ENCODE measurements at regions not wholly inside any gene's neighbourhood (a gene's known extent, or its start where the extent isn't known, plus 50 kb on each side); places are given as distances from the start of the nearest gene placed in this dataset.

GRCh38 chr12:97211416-97211930 lies 251.1 kb upstream of the RMST start:
- DNase-seq (no peak), ATAC-seq (no peak)
- Histone ChIP-seq H3K9me3 (no peaks in the 10 kb centered on the region), H3K36me3 (replicated peaks in 1 of 2; ENCODE audit: insufficient read depth in 1 of 2, low read depth in 2 of 2) (no peaks in the 10 kb centered on the region), H3K27me3 (no peaks in the 10 kb centered on the region), H3K4me1 (no peaks in the 10 kb centered on the region), H3K27ac (no peak overlapping the region), H3K4me3 (no peak overlapping the region)
- WGBS, 2 donors = 12 to 16% methylated on average over 1 of the region's 1 CpG
- no peak for TF ChIP-seq CTCF (IDR thresholded peaks at IDR 0.05)
- TF ChIP-seq POLR2A (IDR thresholded peaks at IDR 0.05) = no peak
- intact Hi-C loops (cut with DNase I) = no loop called here

GRCh38 chr12:97216848-97217247 lies 245.8 kb upstream of the RMST start:
- no peak overlapping the region for H3K27ac ChIP-seq
- ATAC-seq (no peak), DNase-seq (no peak)
- no peak overlapping the region for H3K4me3 ChIP-seq
- no peaks in the 10 kb centered on the region for H3K9me3 ChIP-seq
- no peaks in the 10 kb centered on the region for H3K4me1 ChIP-seq
- no peaks in the 10 kb centered on the region for H3K27me3 ChIP-seq
- WGBS, 2 donors = 29 to 47% methylated on average over 1 of the region's 1 CpG
- no peaks in the 10 kb centered on the region for H3K36me3 ChIP-seq (replicated peaks in 1 of 2; ENCODE audit: insufficient read depth in 1 of 2, low read depth in 2 of 2)
- intact Hi-C loops (cut with DNase I) = no loop called here
- no peak for TF ChIP-seq CTCF (IDR thresholded peaks at IDR 0.05)
- TF ChIP-seq POLR2A (IDR thresholded peaks at IDR 0.05) = no peak

- Histone ChIP-seq H3K27me3 (no peaks in the 10 kb centered on the region), H3K4me3 (no peak overlapping the region), H3K27ac (no peak overlapping the region), H3K36me3 (replicated peaks in 1 of 2; ENCODE audit: insufficient read depth in 1 of 2, low read depth in 2 of 2) (no peaks in the 10 kb centered on the region), H3K4me1 (no peaks in the 10 kb centered on the region), H3K9me3 (no peaks in the 10 kb centered on the region)
- intact Hi-C loops (cut with DNase I) = no loop called here
- TF ChIP-seq CTCF (IDR thresholded peaks at IDR 0.05) (no peak), POLR2A (IDR thresholded peaks at IDR 0.05) (no peak)
- ATAC-seq (no peak), DNase-seq (no peak)
- 45 to 50% methylated on average over 1 of the region's 1 CpG for WGBS, 2 donors
These were observed 240.2 kb upstream of the RMST start for GRCh38 chr12:97222391-97222790.

GRCh38 chr12:97223419-97223818 lies 239.2 kb upstream of the RMST start:
- no peak for DNase-seq
- H3K36me3 ChIP-seq (replicated peaks in 1 of 2; ENCODE audit: insufficient read depth in 1 of 2, low read depth in 2 of 2) = no peaks in the 10 kb centered on the region
- WGBS, 2 donors = 60 to 67% methylated on average over 1 of the region's 1 CpG

More at GRCh38 chr12:97223419-97223818, 239.2 kb upstream of the RMST start:
- intact Hi-C loops (cut with DNase I) = no loop called here
- Histone ChIP-seq H3K27ac (no peak overlapping the region), H3K27me3 (no peaks in the 10 kb centered on the region), H3K9me3 (no peaks in the 10 kb centered on the region), H3K4me1 (no peaks in the 10 kb centered on the region), H3K4me3 (no peak overlapping the region)
- ATAC-seq = no peak
- TF ChIP-seq POLR2A (IDR thresholded peaks at IDR 0.05) = no peak
- no peak for TF ChIP-seq CTCF (IDR thresholded peaks at IDR 0.05)

Measured in body of pancreas (tissue), 4 donors.